Glomerular endothelial cell (primary cell): ENCODE measurements at regions not wholly inside any gene's neighbourhood (a gene's known extent, or its start where the extent isn't known, plus 50 kb on each side); places are given as distances from the start of the nearest gene placed in this dataset.

Experiments used
- DNase-seq: peaks from one replicate; pipeline ENCODE4 v3.0.0-alpha.2; 2011; ENCODE audit warnings: low read depth, low spot score; ENCODE audit errors: extremely low read depth

DNA sequence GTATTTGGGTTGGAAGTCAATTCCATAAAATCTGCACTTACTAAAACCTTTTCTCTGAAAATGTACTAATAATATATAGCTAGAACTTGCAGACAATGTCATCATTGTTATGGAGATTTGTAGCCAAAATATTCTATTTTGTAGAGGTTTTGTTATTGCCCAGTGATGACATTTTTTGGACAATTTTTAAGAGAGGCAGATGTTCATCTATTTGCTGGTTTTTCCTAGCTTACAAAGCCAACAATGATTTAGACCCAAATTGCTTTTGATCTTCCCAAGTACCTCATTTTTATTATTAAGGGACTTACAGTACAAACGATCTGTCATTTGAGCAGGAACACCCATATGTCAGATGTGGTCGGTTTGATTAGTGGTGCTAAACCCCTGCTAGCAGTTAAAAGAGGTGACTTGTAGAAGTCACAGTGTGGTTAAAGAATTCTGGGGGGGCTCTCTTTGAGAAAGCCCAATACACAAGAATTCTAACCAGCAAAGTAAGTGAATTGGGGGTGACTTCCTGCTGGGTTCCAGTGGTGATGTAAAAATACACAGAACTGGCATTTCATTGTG lies 136.2 kb downstream of the KIT start:
- no peak for DNase-seq
